ENCODE measurements at regions not wholly inside any gene's neighbourhood (a gene's known extent, or its start where the extent isn't known, plus 50 kb on each side); places are given as distances from the start of the nearest gene placed in this dataset.
"Not testable (repeated sequence)": the region's sequence is repeated elsewhere in the genome, so short reads cannot be mapped to it uniquely, and the experiment has no call there.

DNA sequence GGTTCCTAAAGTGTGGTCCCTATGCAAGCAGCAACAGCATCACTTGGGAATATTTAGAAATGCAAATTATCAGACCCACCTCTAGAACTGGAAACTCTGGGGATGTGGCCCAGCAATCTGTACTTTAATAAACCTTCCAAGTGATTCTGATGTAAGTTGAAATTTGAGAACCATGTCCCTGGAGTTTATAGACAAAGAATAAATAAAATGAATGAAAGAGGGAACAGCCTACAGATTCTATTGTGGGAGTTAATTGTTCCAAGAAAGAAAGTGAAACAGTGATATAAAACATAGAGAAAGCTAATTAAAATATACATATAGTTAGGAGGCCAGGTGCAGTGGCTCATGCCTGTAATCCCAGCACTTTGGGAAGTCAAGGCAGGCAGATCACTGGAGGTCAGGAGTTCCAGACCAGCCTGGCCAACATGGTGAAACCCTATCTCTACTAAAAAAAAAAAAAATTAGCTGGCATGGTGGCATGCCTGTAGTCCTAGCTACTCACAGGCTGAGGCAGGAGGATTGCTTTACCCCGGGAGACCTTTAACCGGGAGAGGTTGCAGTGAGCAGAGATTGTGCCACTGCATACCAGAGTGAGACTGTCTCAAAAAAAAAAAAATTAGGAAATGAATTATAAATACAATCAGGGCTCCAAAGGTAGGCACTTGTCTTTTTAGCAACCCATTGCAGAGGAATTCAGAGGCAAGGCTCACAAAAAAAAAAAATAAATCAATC is 507.5 kb downstream of the NAV3 start:
- FAIRE-seq = no peak

DNA sequence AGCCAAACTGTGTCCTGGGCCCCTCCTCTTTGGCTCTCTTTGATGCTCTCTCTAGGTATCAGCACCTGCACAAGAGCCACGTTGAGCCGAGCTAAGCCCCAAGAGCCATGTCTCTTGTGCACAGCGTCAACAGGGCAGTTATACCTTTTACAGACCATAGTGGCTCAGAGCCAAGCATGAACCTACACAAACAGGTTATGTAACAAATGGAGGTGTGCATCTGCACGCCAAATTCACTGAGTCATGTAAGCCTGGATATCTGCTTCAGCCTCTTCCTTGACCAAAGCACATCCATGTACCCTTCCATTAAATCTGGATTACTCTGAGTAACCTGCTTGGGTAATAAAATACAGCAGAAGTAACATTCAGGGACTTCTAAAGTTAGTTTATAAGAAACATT is 509.7 kb downstream of the NAV3 start:
- no peak for FAIRE-seq

DNA sequence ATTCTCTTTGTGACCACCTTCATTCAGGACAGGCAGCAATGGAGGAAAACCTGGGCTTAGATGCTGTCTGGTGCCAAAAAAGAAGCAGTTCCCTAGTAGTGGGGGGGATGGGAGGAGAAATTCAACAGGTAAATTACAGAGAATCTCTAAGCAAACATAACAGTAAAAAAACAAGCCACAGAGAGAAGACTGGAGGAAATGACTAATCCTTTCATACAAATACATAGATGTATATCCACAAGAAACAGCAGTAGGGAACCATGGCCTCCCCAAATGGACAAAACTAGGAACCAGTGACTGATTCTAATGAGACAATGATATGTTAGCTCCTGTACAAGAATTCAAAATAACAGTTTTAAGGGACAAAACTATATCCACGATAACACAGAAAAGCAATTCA is 513.0 kb downstream of the NAV3 start:
- no peak for FAIRE-seq

- FAIRE-seq = no peak
Measured at GRCh38 chr12:78359520-78359919, 505.1 kb upstream of the SYT1 start.

- no peak for FAIRE-seq
Measured at GRCh38 chr12:78361683-78362082, 502.9 kb upstream of the SYT1 start.

GRCh38 chr12:78371284-78371683 is 493.3 kb upstream of the SYT1 start:
- no peak for FAIRE-seq

DNA sequence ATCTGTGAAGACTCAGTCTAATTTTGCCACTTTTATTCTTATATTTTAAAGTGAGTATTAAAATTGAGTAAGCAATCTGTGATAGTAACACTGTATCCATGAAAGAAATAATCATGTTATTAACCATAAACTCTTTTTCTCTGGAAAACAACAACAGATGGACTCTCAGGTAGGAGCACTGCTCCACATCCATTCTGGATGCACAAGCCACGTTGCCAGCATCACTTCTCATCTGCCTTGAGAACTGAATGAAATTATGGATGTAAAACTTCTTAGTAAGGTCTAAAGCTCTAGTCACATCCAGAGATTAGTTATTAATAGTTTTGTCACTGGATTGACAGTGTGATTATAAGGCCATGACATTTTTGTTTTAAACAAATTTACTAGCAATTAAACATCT is 489.1 kb upstream of the SYT1 start:
- no peak for FAIRE-seq

DNA sequence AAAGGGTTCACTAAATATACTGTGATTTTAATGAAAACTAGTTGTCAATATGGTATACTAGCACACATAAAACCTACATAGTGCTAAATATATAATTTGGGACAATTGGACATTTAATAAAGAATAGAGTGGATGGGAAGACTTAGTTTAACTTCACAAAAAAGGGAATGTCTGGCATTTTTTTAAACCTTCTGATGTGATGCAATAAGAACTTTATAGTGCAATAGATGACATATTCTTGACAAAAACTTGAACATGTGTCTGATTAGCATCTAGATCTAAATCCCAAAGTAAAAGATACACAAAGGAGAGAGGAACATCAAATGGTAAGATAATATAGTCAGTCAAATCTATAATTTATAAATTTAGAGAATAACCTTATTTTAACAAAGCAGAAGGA is 488.3 kb upstream of the SYT1 start:
- no peak for FAIRE-seq

- FAIRE-seq = not testable (repeated sequence)
Measured at GRCh38 chr12:78379065-78379464, 485.5 kb upstream of the SYT1 start.

GRCh38 chr12:78383414-78383813 is 481.2 kb upstream of the SYT1 start:
- FAIRE-seq = no peak

- no peak for FAIRE-seq
Measured at GRCh38 chr12:78384541-78384940, 480.0 kb upstream of the SYT1 start.

DNA sequence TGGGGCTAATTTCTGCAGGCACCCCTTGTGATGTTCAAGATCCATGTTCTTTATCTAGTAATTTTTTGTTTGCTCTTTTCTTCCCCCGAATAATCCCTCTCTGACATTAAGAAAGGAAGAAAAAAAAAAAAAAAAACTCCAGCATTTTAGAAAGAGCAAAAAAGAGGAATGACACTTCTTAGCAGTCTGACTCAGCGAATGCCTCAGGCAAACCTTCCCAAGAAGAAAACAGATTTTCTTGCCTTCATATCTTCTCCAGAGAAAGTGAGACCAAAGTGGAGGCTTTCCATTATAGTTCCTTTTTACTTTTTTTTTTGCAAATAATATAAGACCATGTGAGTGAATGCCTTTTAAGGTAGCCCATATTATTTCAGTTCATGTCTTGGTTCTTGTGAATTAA is 479.0 kb upstream of the SYT1 start:
- no peak for FAIRE-seq

- FAIRE-seq = no peak
Measured at GRCh38 chr12:78386871-78387270, 477.7 kb upstream of the SYT1 start.

DNA sequence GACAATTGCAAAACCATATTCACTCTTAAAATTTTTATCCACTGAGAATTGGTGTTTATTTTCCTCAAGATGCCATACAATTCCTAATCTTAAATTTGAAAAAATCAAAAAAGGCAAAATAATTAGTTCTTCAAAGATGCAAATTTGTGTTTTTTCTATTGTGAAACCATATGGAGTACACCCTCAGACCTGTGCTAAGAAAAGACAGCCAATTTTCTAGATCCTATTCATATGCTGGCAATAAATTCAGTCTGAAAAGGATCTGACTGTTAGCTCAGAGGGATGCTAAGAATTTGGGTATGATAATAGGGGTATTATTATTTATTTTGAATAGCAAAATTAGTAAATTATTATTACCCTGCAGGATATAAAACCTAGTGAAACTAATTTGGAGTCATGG is 476.9 kb upstream of the SYT1 start:
- no peak for FAIRE-seq

GRCh38 chr12:78388461-78388860 is 476.1 kb upstream of the SYT1 start:
- FAIRE-seq = no peak

GRCh38 chr12:78390920-78391319 is 473.7 kb upstream of the SYT1 start:
- FAIRE-seq = no peak

GRCh38 chr12:78392918-78393317 is 471.7 kb upstream of the SYT1 start:
- FAIRE-seq = no peak

- no peak for FAIRE-seq
Measured at GRCh38 chr12:78395961-78396360, 468.6 kb upstream of the SYT1 start.

- no peak for FAIRE-seq
Measured at GRCh38 chr12:78396538-78396937, 468.0 kb upstream of the SYT1 start.

- FAIRE-seq = no peak
Measured at GRCh38 chr12:78398750-78399149, 465.8 kb upstream of the SYT1 start.

GRCh38 chr12:78402366-78403134 is 462.0 kb upstream of the SYT1 start:
- no peak for FAIRE-seq

DNA sequence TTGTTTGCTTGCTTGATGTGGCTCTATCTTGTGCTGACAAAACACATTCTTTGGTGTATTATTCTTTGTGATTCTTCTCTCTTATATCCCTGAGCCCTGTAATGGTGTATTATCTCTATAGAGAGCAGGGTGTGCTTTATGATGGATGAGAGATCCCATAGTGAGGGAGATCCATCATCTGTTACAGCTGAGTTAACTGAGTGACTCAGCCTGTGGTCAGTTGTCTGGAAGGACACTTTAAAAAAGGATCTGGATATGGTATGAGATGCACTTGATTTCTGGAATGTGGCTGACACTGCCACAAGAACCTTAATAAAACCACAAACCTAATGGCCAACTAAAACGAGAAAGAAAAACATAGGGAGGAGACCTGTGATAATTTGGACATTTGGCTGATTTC is 461.4 kb upstream of the SYT1 start:
- no peak for FAIRE-seq

- no peak for FAIRE-seq
Measured at GRCh38 chr12:78403681-78404080, 460.9 kb upstream of the SYT1 start.

GRCh38 chr12:78406213-78406612 is 458.4 kb upstream of the SYT1 start:
- FAIRE-seq = no peak

- no peak for FAIRE-seq
Measured at GRCh38 chr12:78406828-78407227, 457.7 kb upstream of the SYT1 start.
